ENCODE measurements at regions not wholly inside any gene's neighbourhood (a gene's known extent, or its start where the extent isn't known, plus 50 kb on each side); places are given as distances from the start of the nearest gene placed in this dataset.

GRCh38 chr13:100842136-100842535 is 167.5 kb upstream of the TMTC4 start:
- H3K36me3 ChIP-seq: no peaks in the 10 kb centered on the region
- no peak for DNase-seq
- H3K27me3 ChIP-seq: no peaks in the 10 kb centered on the region
- WGBS, 2 donors: 94% methylated on average over 1 of the region's 1 CpG
- H3K9me3 ChIP-seq: no peaks in the 10 kb centered on the region
- no peaks in the 10 kb centered on the region for H3K4me1 ChIP-seq
- no peak overlapping the region for H3K4me3 ChIP-seq
- no peak overlapping the region for H3K27ac ChIP-seq
- no peak for FAIRE-seq
- no peak for ATAC-seq
- TF ChIP-seq CTCF (IDR thresholded peaks at IDR 0.05): no peak
- intact Hi-C loops (cut with DNase I): no loop called here

GRCh38 chr13:100838387-100838786 is 163.8 kb upstream of the TMTC4 start:
- FAIRE-seq: no peak
- intact Hi-C loops (cut with DNase I): no loop called here
- Histone ChIP-seq H3K27ac (no peak overlapping the region), H3K4me1 (no peaks in the 10 kb centered on the region), H3K4me3 (no peak overlapping the region), H3K9me3 (no peaks in the 10 kb centered on the region), H3K36me3 (no peaks in the 10 kb centered on the region), H3K27me3 (no peaks in the 10 kb centered on the region)
- WGBS, 2 donors: 78 to 79% methylated on average over 2 of the region's 2 CpGs
- DNase-seq: no peak
- no peak for TF ChIP-seq CTCF (IDR thresholded peaks at IDR 0.05)
- no peak for ATAC-seq

- TF ChIP-seq CTCF (IDR thresholded peaks at IDR 0.05): no peak
- H3K27ac ChIP-seq: no peak overlapping the region
Measured at GRCh38 chr13:100837631-100838030, 163.0 kb upstream of the TMTC4 start.

GRCh38 chr13:100836711-100837110 is 162.1 kb upstream of the TMTC4 start:
- H3K27me3 ChIP-seq: no peaks in the 10 kb centered on the region
- H3K36me3 ChIP-seq: no peaks in the 10 kb centered on the region
- no peak for TF ChIP-seq CTCF (IDR thresholded peaks at IDR 0.05)
- ATAC-seq (no peak), FAIRE-seq (no peak), DNase-seq (no peak)
- no peak overlapping the region for H3K27ac ChIP-seq
- no peaks in the 10 kb centered on the region for H3K9me3 ChIP-seq
- 76 to 85% methylated on average over 4 of the region's 4 CpGs for WGBS, 2 donors
- intact Hi-C loops (cut with DNase I): no loop called here
- H3K4me3 ChIP-seq: no peak overlapping the region
- H3K4me1 ChIP-seq: no peaks in the 10 kb centered on the region

More at GRCh38 chr13:100837631-100838030, 163.0 kb upstream of the TMTC4 start:
- ATAC-seq (no peak), DNase-seq (no peak), FAIRE-seq (no peak)
- intact Hi-C loops (cut with DNase I): no loop called here
- Histone ChIP-seq H3K4me3 (no peak overlapping the region), H3K27me3 (no peaks in the 10 kb centered on the region), H3K9me3 (no peaks in the 10 kb centered on the region), H3K36me3 (no peaks in the 10 kb centered on the region), H3K4me1 (no peaks in the 10 kb centered on the region)
- WGBS, 2 donors: 55 to 72% methylated on average over 1 of the region's 1 CpG

GRCh38 chr13:100835695-100836094 is 161.1 kb upstream of the TMTC4 start:
- no peak overlapping the region for H3K4me3 ChIP-seq
- ATAC-seq (no peak), FAIRE-seq (no peak)

More at GRCh38 chr13:100835695-100836094, 161.1 kb upstream of the TMTC4 start:
- no peaks in the 10 kb centered on the region for H3K4me1 ChIP-seq
- intact Hi-C loops (cut with DNase I): no loop called here
- WGBS, 2 donors: 85 to 94% methylated on average over 5 of the region's 5 CpGs
- no peaks in the 10 kb centered on the region for H3K9me3 ChIP-seq
- H3K27ac ChIP-seq: no peak overlapping the region
- no peaks in the 10 kb centered on the region for H3K36me3 ChIP-seq
- TF ChIP-seq CTCF (IDR thresholded peaks at IDR 0.05): no peak
- DNase-seq: no peak
- H3K27me3 ChIP-seq: no peaks in the 10 kb centered on the region
